ENCODE measurements at regions not wholly inside any gene's neighbourhood (a gene's known extent, or its start where the extent isn't known, plus 50 kb on each side); places are given as distances from the start of the nearest gene placed in this dataset.
"Not testable (repeated sequence)": the region's sequence is repeated elsewhere in the genome, so short reads cannot be mapped to it uniquely, and the experiment has no call there.

- DNase-seq (ENCODE audit: low spot score) = not testable (repeated sequence)
Observed at GRCh38 chr11:4315292-4315691, 52.9 kb downstream of the OR52B4 start.

DNA sequence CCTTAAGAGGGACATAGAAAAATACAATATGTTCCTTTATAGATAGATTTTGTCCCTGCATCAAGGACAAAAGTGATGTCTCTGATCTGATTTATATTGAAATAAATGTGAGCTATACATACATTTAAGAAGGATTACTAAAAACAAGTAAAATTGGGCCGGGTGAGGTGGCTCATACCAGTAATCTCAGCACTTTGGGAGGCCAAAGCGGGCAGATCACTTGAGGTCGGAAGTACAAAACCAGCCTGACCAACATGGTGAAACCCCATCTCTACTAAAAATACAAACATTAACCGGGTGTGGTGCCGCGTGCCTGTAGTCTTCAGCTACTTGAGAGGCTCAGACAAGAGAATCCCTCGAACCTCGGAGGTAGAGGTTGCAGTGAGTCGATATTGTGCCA, 91.0 kb downstream of the OR52B4 start:
- DNase-seq (ENCODE audit: low spot score) = not testable (repeated sequence)

- not testable (repeated sequence) for DNase-seq (ENCODE audit: low spot score)
Observed at GRCh38 chr11:4251085-4251484, 117.1 kb downstream of the OR52B4 start.

DNA sequence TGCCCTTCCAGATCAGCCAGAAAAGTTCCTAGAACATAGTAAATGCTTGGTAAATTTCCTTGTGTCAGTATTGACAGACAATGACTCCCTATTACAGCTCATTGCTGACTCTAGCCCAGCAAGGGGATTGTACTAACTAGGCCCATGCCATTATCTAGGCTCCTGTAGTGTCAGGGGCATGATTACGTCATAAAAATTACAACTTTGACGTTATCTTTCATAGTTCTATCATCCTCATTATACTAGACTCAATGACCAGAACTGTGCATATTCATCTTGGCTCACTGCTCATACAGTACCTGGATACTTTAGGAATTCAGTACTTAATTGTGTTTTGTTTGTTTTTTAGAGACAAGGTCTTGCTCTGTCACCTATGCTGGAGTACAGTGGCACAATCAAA, 118.7 kb downstream of the OR52B4 start:
- DNase-seq (ENCODE audit: low spot score) = not testable (repeated sequence)

DNA sequence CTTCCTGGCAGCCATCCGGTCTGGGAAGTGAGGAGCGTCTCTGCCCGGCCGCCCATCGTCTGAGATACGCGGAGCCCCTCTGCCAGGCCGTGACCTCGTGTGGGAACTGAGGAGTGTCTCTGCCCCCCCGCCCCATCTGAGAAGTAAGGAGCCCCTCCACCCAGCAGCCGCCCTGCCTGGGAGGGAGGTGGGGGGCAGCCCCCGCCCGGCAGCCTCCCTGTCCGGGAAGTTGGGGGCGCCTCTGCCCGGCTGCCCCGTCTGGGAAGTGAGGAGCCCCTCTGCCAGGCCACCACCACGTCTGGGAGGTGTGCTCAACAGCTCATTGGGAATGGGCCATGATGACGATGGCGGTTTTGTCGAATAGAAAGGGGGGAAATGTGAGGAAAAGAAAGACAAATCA, 130.4 kb downstream of the OR52B4 start:
- not testable (repeated sequence) for DNase-seq (ENCODE audit: low spot score)

DNA sequence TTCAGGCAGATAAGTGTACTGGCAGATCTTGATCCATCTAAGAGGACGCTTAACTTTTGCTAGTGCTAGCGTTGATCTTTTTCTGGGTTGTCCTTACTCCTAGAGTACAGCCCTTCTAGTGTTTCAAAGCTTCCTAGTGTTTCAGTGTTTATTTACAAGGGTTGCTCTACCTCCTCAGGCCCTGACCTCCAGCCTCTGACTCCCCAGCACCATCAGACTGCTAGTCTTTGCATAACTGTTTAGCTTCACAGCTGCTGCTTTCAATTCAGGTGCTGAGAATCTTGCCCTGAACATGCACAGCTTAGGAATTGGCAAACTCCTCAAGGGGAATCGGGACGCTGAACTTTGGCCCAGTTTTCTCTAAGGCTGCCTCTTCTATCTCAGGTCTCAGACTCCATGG, 124.3 kb downstream of the RRM1 start:
- DNase-seq (ENCODE audit: low spot score) = not testable (repeated sequence)

- no peak for DNase-seq (ENCODE audit: low spot score)
Observed at GRCh38 chr11:4213746-4214145, 119.1 kb downstream of the RRM1 start.

DNA sequence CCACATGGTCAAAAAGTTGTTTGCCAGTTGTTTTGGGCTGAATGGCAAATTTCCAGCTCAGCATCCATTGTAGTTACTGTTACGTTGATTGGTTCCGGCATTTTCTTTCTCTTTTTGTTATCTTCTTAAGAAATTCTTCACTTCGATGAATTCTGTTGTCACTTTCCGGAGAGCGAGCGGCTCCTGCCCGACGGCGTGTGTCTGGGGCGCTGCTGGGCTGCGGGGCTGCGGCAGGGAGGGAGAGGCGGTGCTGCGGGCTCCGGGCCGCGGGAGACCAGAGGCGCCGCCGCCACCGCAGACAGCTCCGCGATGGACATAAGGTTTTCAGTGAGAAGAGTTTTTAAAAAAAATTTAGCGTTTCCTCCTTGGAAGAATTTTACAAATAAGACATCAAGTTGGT, 117.4 kb downstream of the RRM1 start:
- no peak for DNase-seq (ENCODE audit: low spot score)

DNA sequence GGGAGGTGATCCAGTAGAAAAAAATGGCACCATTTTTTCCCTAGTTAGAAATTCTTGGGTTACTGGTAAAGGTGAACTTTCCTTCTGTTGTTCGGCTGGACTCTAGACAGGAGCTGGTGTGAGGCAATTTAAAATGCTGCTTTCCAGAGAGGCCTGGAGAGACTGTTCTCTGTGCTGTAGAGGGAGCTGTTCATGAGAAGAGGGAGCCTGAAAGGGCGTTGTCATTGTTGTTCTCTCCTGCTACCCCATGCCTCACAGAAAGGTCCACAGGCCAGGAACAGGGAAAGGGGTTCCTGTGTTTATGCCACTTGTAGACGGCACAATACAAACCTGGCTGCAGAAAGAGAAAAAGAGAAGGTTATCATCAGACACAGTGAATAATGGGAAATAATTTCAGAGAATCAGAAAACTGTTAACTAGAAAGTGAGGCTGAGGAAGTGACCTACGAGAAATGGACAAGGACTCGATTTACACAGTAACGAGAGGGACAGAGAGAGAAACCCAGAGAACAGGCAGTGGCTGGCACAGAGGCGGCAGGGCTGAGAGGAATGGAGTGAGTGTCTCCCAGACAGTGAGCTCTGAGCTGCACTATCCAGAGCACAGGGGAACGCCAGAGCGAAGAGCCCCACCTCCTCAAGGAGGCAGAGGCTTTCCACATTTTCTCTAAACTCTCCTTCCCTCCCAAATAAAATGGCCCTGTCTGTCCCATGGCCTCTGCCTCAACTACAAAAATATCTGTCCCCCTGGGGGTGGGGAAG, 109.2 kb downstream of the RRM1 start:
- DNase-seq (ENCODE audit: low spot score) = peak; percentile 30

DNA sequence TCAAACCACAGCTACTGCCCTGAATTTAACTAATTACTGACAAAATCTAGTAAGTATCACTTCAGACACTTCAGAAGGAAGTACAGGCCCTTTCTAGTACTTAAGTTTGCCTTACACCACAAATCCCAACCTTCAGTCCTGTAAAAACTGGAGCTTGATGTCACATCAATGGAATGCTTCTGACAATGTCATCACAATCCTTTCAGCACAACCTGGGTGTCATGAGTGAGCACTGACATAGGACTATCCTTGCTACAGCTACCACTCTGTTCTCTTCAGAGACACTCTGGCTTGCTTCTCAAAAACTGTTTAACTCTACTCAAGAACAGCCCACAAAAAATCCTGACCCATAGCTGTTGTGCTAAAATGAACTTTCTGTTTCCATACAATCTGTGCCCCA, 108.2 kb downstream of the RRM1 start:
- no peak for DNase-seq (ENCODE audit: low spot score)

GRCh38 chr11:4197112-4197511, 102.5 kb downstream of the RRM1 start:
- no peak for DNase-seq (ENCODE audit: low spot score)

DNA sequence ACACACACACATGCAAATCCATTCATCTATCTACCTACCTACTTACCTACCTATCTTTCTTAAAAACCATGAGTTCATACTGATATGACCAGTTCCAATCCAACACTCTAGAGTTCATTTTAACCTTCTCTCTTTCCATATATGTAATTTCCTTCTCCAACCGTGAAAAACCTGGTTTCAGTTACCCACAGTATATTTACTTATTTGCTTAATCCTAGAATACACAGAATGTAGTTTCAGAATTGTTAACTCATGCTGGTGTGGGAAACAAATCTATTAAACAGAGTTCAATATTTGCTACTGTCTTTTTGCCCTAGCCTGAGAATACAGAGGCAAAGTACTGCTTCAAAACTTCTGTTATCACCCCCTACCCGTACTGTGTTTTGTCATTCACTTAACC, 101.3 kb downstream of the RRM1 start:
- DNase-seq (ENCODE audit: low spot score) = no peak

- DNase-seq (ENCODE audit: low spot score) = no peak
Observed at GRCh38 chr11:4194889-4195288, 100.3 kb downstream of the RRM1 start.

DNA sequence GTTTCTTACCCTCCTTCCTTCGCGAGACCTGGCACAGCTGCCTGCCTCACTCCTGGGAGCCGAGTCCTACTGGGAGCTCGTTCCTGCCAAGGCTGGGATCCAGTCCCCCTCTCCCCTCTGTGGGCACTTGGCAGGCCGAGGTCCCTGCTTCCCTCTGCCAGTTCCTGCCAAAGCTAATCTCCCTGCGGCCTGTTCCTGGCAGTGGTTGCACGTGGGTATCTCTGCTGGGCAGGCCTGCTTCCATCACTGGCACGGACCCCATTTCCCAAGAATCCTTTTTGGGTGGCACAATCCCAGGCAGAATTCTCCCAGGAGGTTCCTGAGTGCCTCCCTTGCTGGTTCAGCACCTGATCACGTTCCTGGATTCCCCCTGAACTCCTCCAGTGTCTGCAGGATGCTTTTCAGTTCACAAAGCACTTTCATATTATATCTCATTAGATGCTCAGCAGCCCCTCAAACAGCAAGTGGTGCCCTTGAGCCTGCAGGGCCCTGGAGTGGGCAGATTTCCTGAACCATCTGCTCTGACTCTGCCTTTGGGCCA, 96.5 kb downstream of the RRM1 start:
- DNase-seq (ENCODE audit: low spot score) = no peak

GRCh38 chr11:4190519-4190918, 95.9 kb downstream of the RRM1 start:
- DNase-seq (ENCODE audit: low spot score) = no peak

GRCh38 chr11:4190098-4190497, 95.5 kb downstream of the RRM1 start:
- no peak for DNase-seq (ENCODE audit: low spot score)

All from HuH-7 (cell line).